Motor neuron (in vitro differentiated cells): ENCODE measurements at regions not wholly inside any gene's neighbourhood (a gene's known extent, or its start where the extent isn't known, plus 50 kb on each side); places are given as distances from the start of the nearest gene placed in this dataset.

Source experiments
- ATAC-seq, 8 experiments: fragments of 200-7000 bp; cut with Tn5 transposase; replicated peaks in 6 of 8; 2 replicates each; pipeline ENCODE4 v1.8.0; 2021; ENCODE audit warnings: mild to moderate bottlenecking in 8 of 8, moderate library complexity in 8 of 8
- H3K27ac ChIP-seq, 2 donors: fragments of 250-450 bp; sonication (Bioruptor Pico); 2 replicates each; pipeline ENCODE4 v1.9.0; 2021; ENCODE audit warnings: antibody characterized with exemption in 2 of 2, mild to moderate bottlenecking in 2 of 2, moderate library complexity in 1 of 2
- H3K4me1 ChIP-seq, 2 donors: fragments of 250-450 bp; sonication (Bioruptor Pico); replicated peaks in 1 of 2; 2 replicates each; pipeline ENCODE4 v1.6.1; 2021; ENCODE audit warnings: antibody characterized with exemption in 2 of 2, mild to moderate bottlenecking in 2 of 2, moderate library complexity in 1 of 2
- H3K4me3 ChIP-seq, 5 donors: fragments of 250-450 bp; sonication (Bioruptor Pico); 2 replicates each; pipeline ENCODE4 v1.9.0; 2021; ENCODE audit warnings: antibody characterized with exemption in 5 of 5, mild to moderate bottlenecking in 5 of 5, moderate library complexity in 4 of 5
- WGBS, 10 experiments: fragments of 450-650 bp; shearing (Covaris generic); methylation state at CpG; one replicate each; pipeline ENCODE4 v1.0.0; 2022; 5-methylcytosine and 5-hydroxymethylcytosine counted together
- in situ Hi-C, 9 experiments: fragments of 400-800 bp; cut with MboI; loops; one replicate each; pipeline ENCODE4 v1.15.0; 2021; ENCODE audit warnings: low sequenced_read_pairs in 9 of 9, low pct_unique_long_range_greater_than_20kb in 2 of 9; ENCODE audit not compliant: unreplicated experiment in 9 of 9

GRCh38 chr5:67405101-67405364 is 208.4 kb upstream of the CD180 start:
- H3K4me3 ChIP-seq = no peak overlapping the region
- H3K27ac ChIP-seq = no peak overlapping the region
- in situ Hi-C loops = no loop called here
- 45 to 77% (median 67%) methylated on average over 2 to 3 of the region's 3 CpGs; no CpG with 5 or more reads in 2 of the 10 experiments for WGBS, 10 experiments
- ATAC-seq = no peak
- no peaks in the 10 kb centered on the region for H3K4me1 ChIP-seq

- H3K4me3 ChIP-seq = no peak overlapping the region
- WGBS, 10 experiments = 61 to 94% (median 77%) methylated on average over 4 to 6 of the region's 6 CpGs
- ATAC-seq = peak in 6 of 8 experiments; percentile 33 to 79 (median 38)
- H3K27ac ChIP-seq = no peak overlapping the region
- no peaks in the 10 kb centered on the region for H3K4me1 ChIP-seq
- in situ Hi-C loops = no loop called here
Measured at GRCh38 chr5:67404256-67405100, 207.9 kb upstream of the CD180 start.

- H3K4me1 ChIP-seq = no peaks in the 10 kb centered on the region
- H3K27ac ChIP-seq = no peak overlapping the region
- ATAC-seq = no peak
- H3K4me3 ChIP-seq = no peak overlapping the region
- 64 to 95% (median 74%) methylated on average over 1 to 5 of the region's 5 CpGs; no CpG with 5 or more reads in 1 of the 10 experiments for whole genome bisulfite sequencing, 10 experiments
- in situ Hi-C loops = no loop called here
Measured at GRCh38 chr5:67402526-67402925, 205.9 kb upstream of the CD180 start.

- in situ Hi-C loops = no loop called here
- Histone ChIP-seq H3K27ac (no peak overlapping the region), H3K4me3 (no peak overlapping the region), H3K4me1 (no peaks in the 10 kb centered on the region)
- WGBS, 10 experiments = 0 to 100% (median 89%) methylated on average over 2 of the region's 2 CpGs
- peak in 2 of 8 experiments; percentile 25 to 27 for ATAC-seq
Measured at GRCh38 chr5:67401172-67401571, 204.6 kb upstream of the CD180 start.

- no peaks in the 10 kb centered on the region for H3K4me1 ChIP-seq
- in situ Hi-C loops = no loop called here
- H3K27ac ChIP-seq = no peak overlapping the region
- H3K4me3 ChIP-seq = no peak overlapping the region
- peak in 2 of 8 experiments; percentile 61 for ATAC-seq
- WGBS, 10 experiments = 11 to 83% (median 51%) methylated on average over 1 to 3 of the region's 3 CpGs
Measured at GRCh38 chr5:67400752-67401151, 204.2 kb upstream of the CD180 start.

- no peak overlapping the region for H3K4me3 ChIP-seq
- ATAC-seq = no peak
- in situ Hi-C loops = no loop called here
- no peak overlapping the region for H3K27ac ChIP-seq
- WGBS, 10 experiments = 15 to 100% (median 68%) methylated on average over 1 to 2 of the region's 2 CpGs
- H3K4me1 ChIP-seq = peaks cover 0 to 3% of the 10 kb centered on the region in 2 donors
Measured at GRCh38 chr5:67395790-67396418, 199.3 kb upstream of the CD180 start.

- no peak overlapping the region for H3K27ac ChIP-seq
- in situ Hi-C loops = no loop called here
- H3K4me3 ChIP-seq = no peak overlapping the region
- no peak for ATAC-seq
- H3K4me1 ChIP-seq = peaks cover 0 to 3% of the 10 kb centered on the region in 2 donors
Measured at GRCh38 chr5:67393211-67393610, 196.6 kb upstream of the CD180 start.

GRCh38 chr5:67390935-67391334 is 194.3 kb upstream of the CD180 start:
- 22 to 100% (median 76%) methylated on average over 1 of the region's 1 CpG; no CpG with 5 or more reads in 2 of the 10 experiments for WGBS, 10 experiments
- peaks cover 0 to 3% of the 10 kb centered on the region in 2 donors for H3K4me1 ChIP-seq
- H3K27ac ChIP-seq = no peak overlapping the region
- no peak overlapping the region for H3K4me3 ChIP-seq
- peak in 3 of 8 experiments; percentile 34 to 80 (median 76) for ATAC-seq
- in situ Hi-C loops = no loop called here

GRCh38 chr5:67383451-67383850 is 186.9 kb upstream of the CD180 start:
- no peak for ATAC-seq
- H3K4me3 ChIP-seq = no peak overlapping the region
- H3K27ac ChIP-seq = no peak overlapping the region
- no peaks in the 10 kb centered on the region for H3K4me1 ChIP-seq
- in situ Hi-C loops = no loop called here

- no peak overlapping the region for H3K27ac ChIP-seq
- WGBS, 10 experiments = 56 to 100% (median 77%) methylated on average over 1 to 2 of the region's 2 CpGs; no CpG with 5 or more reads in 2 of the 10 experiments
- in situ Hi-C loops = no loop called here
- no peak overlapping the region for H3K4me3 ChIP-seq
- peak in 1 of 8 experiments; percentile 45 for ATAC-seq
- peaks cover 0 to 3% of the 10 kb centered on the region in 2 donors for H3K4me1 ChIP-seq
Measured at GRCh38 chr5:67381236-67381880, 184.8 kb upstream of the CD180 start.

- ATAC-seq = no peak
- in situ Hi-C loops = no loop called here
- H3K27ac ChIP-seq = no peak overlapping the region
- no peak overlapping the region for H3K4me3 ChIP-seq
- 20 to 100% (median 67%) methylated on average over 1 of the region's 1 CpG; no CpG with 5 or more reads in 3 of the 10 experiments for WGBS, 10 experiments
- H3K4me1 ChIP-seq = peaks cover 0 to 3% of the 10 kb centered on the region in 2 donors
Measured at GRCh38 chr5:67380431-67380830, 183.8 kb upstream of the CD180 start.

GRCh38 chr5:67379753-67380152 is 183.2 kb upstream of the CD180 start:
- no peak overlapping the region for H3K27ac ChIP-seq

GRCh38 chr5:67378256-67378655 is 181.7 kb upstream of the CD180 start:
- peaks cover 0 to 3% of the 10 kb centered on the region in 2 donors for H3K4me1 ChIP-seq
- in situ Hi-C loops = no loop called here
- no peak overlapping the region for H3K4me3 ChIP-seq
- peak in 2 of 8 experiments; percentile 15 to 35 for ATAC-seq
- H3K27ac ChIP-seq = no peak overlapping the region
- 0 to 90% (median 38%) methylated on average over 1 of the region's 1 CpG; no CpG with 5 or more reads in 3 of the 10 experiments for WGBS, 10 experiments

More at GRCh38 chr5:67379753-67380152, 183.2 kb upstream of the CD180 start:
- in situ Hi-C loops = no loop called here
- H3K4me3 ChIP-seq = no peak overlapping the region
- WGBS, 10 experiments = 20 to 100% (median 89%) methylated on average over 1 to 2 of the region's 2 CpGs; no CpG with 5 or more reads in 1 of the 10 experiments
- H3K4me1 ChIP-seq = peaks cover 0 to 3% of the 10 kb centered on the region in 2 donors
- no peak for ATAC-seq
